Neural cell (in vitro differentiated cells): ENCODE measurements at regions not wholly inside any gene's neighbourhood (a gene's known extent, or its start where the extent isn't known, plus 50 kb on each side); places are given as distances from the start of the nearest gene placed in this dataset.

Experiments
- H2AFZ ChIP-seq: fragments of 200-600, 300-800 bp; sonication (generic), shearing (Covaris generic); 2 replicates; pipeline ENCODE4 v1.6.0; 2014; ENCODE audit warnings: low read depth, mild to moderate bottlenecking, antibody characterized with exemption, low read length, moderate library complexity
- H3F3A ChIP-seq: fragments of 200-600 bp; shearing (Covaris generic); 2 replicates; pipeline ENCODE4 v1.6.1; 2016; ENCODE audit warnings: mild to moderate bottlenecking, moderate library complexity, mixed read lengths, antibody characterized with exemption, low read length; ENCODE audit not compliant: insufficient read depth, poor library complexity, severe bottlenecking
- H3K27ac ChIP-seq: fragments of 200-600, 300-800 bp; sonication (generic), shearing (Covaris generic); 2 replicates; pipeline ENCODE4 v1.5.1; 2014; ENCODE audit warnings: mild to moderate bottlenecking, low read length, moderate library complexity
- H3K27me3 ChIP-seq: fragments of 300-800, 200-600 bp; sonication (generic), shearing (Covaris generic); 2 replicates; pipeline ENCODE4 v1.6.0; 2014; ENCODE audit warnings: mild to moderate bottlenecking, low read depth, low read length, moderate library complexity; ENCODE audit not compliant: insufficient read depth
- H3K36me3 ChIP-seq: fragments of 300-800, 200-600 bp; sonication (generic), shearing (Covaris generic); 2 replicates; pipeline ENCODE4 v1.5.1; 2014; ENCODE audit warnings: mild to moderate bottlenecking, antibody characterized with exemption, low read length, moderate library complexity; ENCODE audit not compliant: insufficient read depth
- H3K4me2 ChIP-seq: fragments of 300-800, 200-600 bp; sonication (generic), shearing (Covaris generic); 2 replicates; pipeline ENCODE4 v1.6.0; 2014; ENCODE audit warnings: mild to moderate bottlenecking, low read length
- H3K4me3 ChIP-seq: fragments of 300-800, 200-600 bp; sonication (generic), shearing (Covaris generic); 2 replicates; pipeline ENCODE4 v1.5.1; 2014; ENCODE audit warnings: mild to moderate bottlenecking, low read length, moderate library complexity
- H3K79me2 ChIP-seq: fragments of 200-600 bp; shearing (Covaris generic); replicated peaks from 2 replicates; pipeline ENCODE4 v1.6.0; 2014; ENCODE audit warnings: mild to moderate bottlenecking, low read length, moderate library complexity; ENCODE audit not compliant: insufficient read depth
- H3K9ac ChIP-seq: fragments of 300-800, 200-600 bp; sonication (generic), shearing (Covaris generic); 2 replicates; pipeline ENCODE4 v1.6.1; 2016; ENCODE audit warnings: mild to moderate bottlenecking, low read length, mixed read lengths
- H3K9me2 ChIP-seq: fragments of 200-600 bp; shearing (Covaris generic); 2 replicates; pipeline ENCODE4 v1.6.1; 2016; ENCODE audit warnings: mild to moderate bottlenecking, low read length, mixed read lengths; ENCODE audit not compliant: insufficient read depth
- H3K9me3 ChIP-seq: fragments of 200-600, 300-800 bp; sonication (generic), shearing (Covaris generic); 2 replicates; pipeline ENCODE4 v1.6.1; 2016; ENCODE audit warnings: mild to moderate bottlenecking, mixed run types, low read length, moderate library complexity, mixed read lengths
- H4K20me1 ChIP-seq: fragments of 200-600 bp; shearing (Covaris generic); 2 replicates; pipeline ENCODE4 v1.6.1; 2016; ENCODE audit warnings: mild to moderate bottlenecking, mixed run types; ENCODE audit not compliant: insufficient read depth
- CTCF ChIP-seq: fragments of 450-650 bp; IDR thresholded peaks from 2 replicates; pipeline ENCODE4 v1.5.1; 2014; ENCODE audit warnings: antibody characterized with exemption, mild to moderate bottlenecking, moderate library complexity; ENCODE audit not compliant: poor library complexity, severe bottlenecking
- EP300 ChIP-seq: fragments of 450-650 bp; conservative IDR thresholded peaks from 2 replicates; pipeline ENCODE4 v1.6.1; 2014; ENCODE audit warnings: antibody characterized with exemption, mild to moderate bottlenecking, moderate library complexity; ENCODE audit not compliant: poor library complexity, severe bottlenecking
- EZH2 ChIP-seq: fragments of 200-600, 300-800 bp; shearing (Covaris generic), sonication (generic); IDR thresholded peaks from 2 replicates; pipeline ENCODE4 v1.6.1; 2014; ENCODE audit warnings: antibody characterized with exemption, low read length, borderline replicate concordance, mild to moderate bottlenecking; ENCODE audit not compliant: insufficient read depth, poor library complexity, severe bottlenecking
- MXI1 ChIP-seq: fragments of 450-650 bp; conservative IDR thresholded peaks from 2 replicates; pipeline ENCODE4 v1.6.1; 2014; ENCODE audit warnings: antibody characterized with exemption, mild to moderate bottlenecking; ENCODE audit not compliant: poor library complexity, severe bottlenecking
- POLR2AphosphoS5 ChIP-seq: IDR thresholded peaks from 2 replicates; pipeline ENCODE4 v1.6.1; 2012
- RAD21 ChIP-seq: fragments of 450-650 bp; conservative IDR thresholded peaks from 2 replicates; pipeline ENCODE4 v1.6.1; 2014; ENCODE audit warnings: antibody characterized with exemption, mild to moderate bottlenecking, moderate library complexity
- REST ChIP-seq: IDR thresholded peaks from 2 replicates; pipeline ENCODE4 v1.6.1; 2012; ENCODE audit warnings: borderline replicate concordance
- SMC3 ChIP-seq: fragments of 450-650 bp; conservative IDR thresholded peaks from 2 replicates; pipeline ENCODE4 v1.6.1; 2014; ENCODE audit warnings: antibody characterized with exemption, mild to moderate bottlenecking, moderate library complexity; ENCODE audit not compliant: poor library complexity
- TAF1 ChIP-seq: IDR thresholded peaks from 2 replicates; pipeline ENCODE4 v1.6.1; 2012; ENCODE audit warnings: low read depth

- TF ChIP-seq MXI1 (no peak), EZH2 (no peak), EP300 (no peak), SMC3 (no peak), REST (no peak), CTCF (no peak), POLR2AphosphoS5 (no peak), RAD21 (no peak), TAF1 (no peak)
- no peak overlapping the region for H3K4me3 ChIP-seq
- H3K36me3 ChIP-seq: no peaks in the 10 kb centered on the region
- no peak overlapping the region for H3K4me2 ChIP-seq
- no peak overlapping the region for H3K27ac ChIP-seq
- H3K9me3 ChIP-seq: no peaks in the 10 kb centered on the region
- no peak overlapping the region for H2AFZ ChIP-seq
- no peaks in the 10 kb centered on the region for H4K20me1 ChIP-seq
- no peaks in the 10 kb centered on the region for H3K79me2 ChIP-seq
- H3K9ac ChIP-seq: no peak overlapping the region
- no peaks in the 10 kb centered on the region for H3K9me2 ChIP-seq
- no peaks in the 10 kb centered on the region for H3K27me3 ChIP-seq
- H3F3A ChIP-seq: no peaks in the 10 kb centered on the region
Measured at GRCh38 chr1:22315315-22316078, 136.2 kb upstream of the ZBTB40 start.

GRCh38 chr1:22317231-22317919 is 134.3 kb upstream of the ZBTB40 start:
- H4K20me1 ChIP-seq: no peaks in the 10 kb centered on the region
- no peak overlapping the region for H2AFZ ChIP-seq
- H3K9ac ChIP-seq: no peak overlapping the region
- no peak for TF ChIP-seq TAF1
- peak; percentile 10 for TF ChIP-seq CTCF
- no peaks in the 10 kb centered on the region for H3K36me3 ChIP-seq
- no peak overlapping the region for H3K4me3 ChIP-seq
- H3K27me3 ChIP-seq: no peaks in the 10 kb centered on the region
- no peaks in the 10 kb centered on the region for H3F3A ChIP-seq
- no peak overlapping the region for H3K4me2 ChIP-seq
- H3K27ac ChIP-seq: no peak overlapping the region
- no peaks in the 10 kb centered on the region for H3K79me2 ChIP-seq
- H3K9me2 ChIP-seq: no peaks in the 10 kb centered on the region
- no peaks in the 10 kb centered on the region for H3K9me3 ChIP-seq
